B cell (primary cell): ENCODE measurements at regions not wholly inside any gene's neighbourhood (a gene's known extent, or its start where the extent isn't known, plus 50 kb on each side); places are given as distances from the start of the nearest gene placed in this dataset.

Experiments used
- EZH2 ChIP-seq: IDR thresholded peaks from 2 replicates; pipeline ENCODE4 v1.6.1; 2012; ENCODE audit warnings: borderline replicate concordance, low read depth, mild to moderate bottlenecking, moderate library complexity, low read length; ENCODE audit not compliant: insufficient read depth, poor library complexity, severe bottlenecking
- TF ChIP-seq, protein P1 (sequence below): fragments of 200-600 bp; IDR thresholded peaks from one replicate; pipeline ENCODE4 v1.8.0; 2022; ENCODE audit warnings: antibody characterized with exemption, mild to moderate bottlenecking

- TF ChIP-seq EZH2, result no peak
- TF ChIP-seq, protein P1, sequence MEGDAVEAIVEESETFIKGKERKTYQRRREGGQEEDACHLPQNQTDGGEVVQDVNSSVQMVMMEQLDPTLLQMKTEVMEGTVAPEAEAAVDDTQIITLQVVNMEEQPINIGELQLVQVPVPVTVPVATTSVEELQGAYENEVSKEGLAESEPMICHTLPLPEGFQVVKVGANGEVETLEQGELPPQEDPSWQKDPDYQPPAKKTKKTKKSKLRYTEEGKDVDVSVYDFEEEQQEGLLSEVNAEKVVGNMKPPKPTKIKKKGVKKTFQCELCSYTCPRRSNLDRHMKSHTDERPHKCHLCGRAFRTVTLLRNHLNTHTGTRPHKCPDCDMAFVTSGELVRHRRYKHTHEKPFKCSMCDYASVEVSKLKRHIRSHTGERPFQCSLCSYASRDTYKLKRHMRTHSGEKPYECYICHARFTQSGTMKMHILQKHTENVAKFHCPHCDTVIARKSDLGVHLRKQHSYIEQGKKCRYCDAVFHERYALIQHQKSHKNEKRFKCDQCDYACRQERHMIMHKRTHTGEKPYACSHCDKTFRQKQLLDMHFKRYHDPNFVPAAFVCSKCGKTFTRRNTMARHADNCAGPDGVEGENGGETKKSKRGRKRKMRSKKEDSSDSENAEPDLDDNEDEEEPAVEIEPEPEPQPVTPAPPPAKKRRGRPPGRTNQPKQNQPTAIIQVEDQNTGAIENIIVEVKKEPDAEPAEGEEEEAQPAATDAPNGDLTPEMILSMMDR, result no peak
Observed at GRCh38 chr7:28246921-28247461, 66.4 kb upstream of the JAZF1 start.
